SU-DHL-6 (cell line): ENCODE measurements at regions not wholly inside any gene's neighbourhood (a gene's known extent, or its start where the extent isn't known, plus 50 kb on each side); places are given as distances from the start of the nearest gene placed in this dataset.

Experiments
- H2AFZ ChIP-seq: fragments of 200-600 bp; sonication (generic); 2 replicates; pipeline ENCODE4 v1.6.1; 2014; ENCODE audit warnings: low read depth, mild to moderate bottlenecking, moderate library complexity, mixed read lengths, antibody characterized with exemption, low read length; ENCODE audit not compliant: severe bottlenecking
- H3F3A ChIP-seq: fragments of 200-600 bp; shearing (Covaris generic); 2 replicates; pipeline ENCODE4 v1.6.0; 2016; ENCODE audit warnings: antibody characterized with exemption, mild to moderate bottlenecking; ENCODE audit not compliant: insufficient read depth
- H3K27ac ChIP-seq: fragments of 200-600 bp; sonication (generic); 2 replicates; pipeline ENCODE4 v1.5.1; 2016; ENCODE audit warnings: low read depth, mild to moderate bottlenecking, low read length, moderate library complexity, mixed read lengths
- H3K27me3 ChIP-seq: fragments of 200-600 bp; sonication (generic), shearing (Covaris generic); 2 replicates; pipeline ENCODE4 v1.6.0; 2014; ENCODE audit warnings: mild to moderate bottlenecking, low read length
- H3K36me3 ChIP-seq: fragments of 200-600 bp; sonication (generic); 2 replicates; pipeline ENCODE4 v1.6.1; 2014; ENCODE audit warnings: mild to moderate bottlenecking, low read length, mixed read lengths
- H3K4me2 ChIP-seq: fragments of 300-600, 200-600 bp; shearing (Covaris generic), sonication (generic); 2 replicates; pipeline ENCODE4 v1.6.0; 2014; ENCODE audit warnings: low read length, low read depth, mild to moderate bottlenecking; ENCODE audit not compliant: poor library complexity, severe bottlenecking
- H3K4me3 ChIP-seq: fragments of 200-600 bp; sonication (generic); 2 replicates; pipeline ENCODE4 v1.5.1; 2014; ENCODE audit warnings: antibody characterized with exemption, low read length, mild to moderate bottlenecking, mixed read lengths; ENCODE audit not compliant: insufficient read depth, poor library complexity, severe bottlenecking
- H3K79me2 ChIP-seq: fragments of 200-600 bp; sonication (generic); 2 replicates; pipeline ENCODE4 v1.6.1; 2014; ENCODE audit warnings: mild to moderate bottlenecking, low read length, moderate library complexity; ENCODE audit not compliant: insufficient read depth
- H3K9ac ChIP-seq: fragments of 200-600 bp; sonication (generic); 2 replicates; pipeline ENCODE4 v1.7.0; 2014; ENCODE audit warnings: mild to moderate bottlenecking, low read length
- H3K9me2 ChIP-seq: fragments of 200-600 bp; sonication (generic); replicated peaks from 2 replicates; pipeline ENCODE4 v1.6.1; 2014; ENCODE audit warnings: low read length; ENCODE audit not compliant: insufficient read depth
- H3K9me3 ChIP-seq: fragments of 200-600 bp; sonication (generic); 2 replicates; pipeline ENCODE4 v1.6.1; 2014; ENCODE audit warnings: low read length, mixed read lengths; ENCODE audit not compliant: insufficient read depth
- H4K20me1 ChIP-seq: fragments of 200-600 bp; sonication (generic); 2 replicates; pipeline ENCODE4 v1.6.1; 2014; ENCODE audit warnings: low read depth, mild to moderate bottlenecking, antibody characterized with exemption, low read length, moderate library complexity, mixed read lengths
- EZH2phosphoT487 ChIP-seq: fragments of 200-600 bp; sonication (generic), shearing (Covaris generic); conservative IDR thresholded peaks from 2 replicates; pipeline ENCODE4 v1.6.1; 2018; ENCODE audit warnings: mild to moderate bottlenecking, antibody characterized with exemption, low read length, moderate library complexity, mixed read lengths
- TF ChIP-seq, protein P1 (sequence below): fragments of 200-600 bp; sonication (generic); IDR thresholded peaks from one replicate; pipeline ENCODE4 v1.5.1; 2017; ENCODE audit warnings: antibody characterized with exemption, mild to moderate bottlenecking, low read length, moderate library complexity; ENCODE audit not compliant: insufficient read depth, poor library complexity, severe bottlenecking

DNA sequence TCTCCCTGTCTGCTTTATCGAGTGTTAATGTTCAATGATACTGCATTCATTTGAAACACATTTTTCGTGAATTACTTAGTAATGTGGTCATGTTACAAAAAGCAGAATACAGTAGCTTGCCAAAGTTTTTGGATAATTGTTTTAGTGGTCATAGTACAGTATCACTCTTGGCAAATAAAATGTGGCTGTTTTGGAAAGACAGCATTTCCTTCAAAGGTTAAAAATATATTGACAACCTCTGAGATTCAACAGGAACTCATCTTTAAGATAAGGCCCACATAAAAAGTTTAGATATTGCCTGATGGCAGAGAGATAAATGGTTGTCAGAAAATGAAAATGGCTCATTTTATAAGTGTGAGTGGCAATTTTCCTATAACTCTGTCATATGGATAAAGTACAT is 297.7 kb upstream of the MAN1A1 start:
- Histone ChIP-seq H3K79me2 (no peaks in the 10 kb centered on the region), H3K27ac (no peak overlapping the region), H3F3A (no peaks in the 10 kb centered on the region), H3K9me2 (no peaks in the 10 kb centered on the region), H3K9ac (no peak overlapping the region), H3K36me3 (no peaks in the 10 kb centered on the region), H3K9me3 (no peaks in the 10 kb centered on the region), H3K4me3 (no peak overlapping the region), H4K20me1 (no peaks in the 10 kb centered on the region), H3K27me3 (no peaks in the 10 kb centered on the region), H3K4me2 (no peak overlapping the region), H2AFZ (no peak overlapping the region)
- TF ChIP-seq, protein P1, sequence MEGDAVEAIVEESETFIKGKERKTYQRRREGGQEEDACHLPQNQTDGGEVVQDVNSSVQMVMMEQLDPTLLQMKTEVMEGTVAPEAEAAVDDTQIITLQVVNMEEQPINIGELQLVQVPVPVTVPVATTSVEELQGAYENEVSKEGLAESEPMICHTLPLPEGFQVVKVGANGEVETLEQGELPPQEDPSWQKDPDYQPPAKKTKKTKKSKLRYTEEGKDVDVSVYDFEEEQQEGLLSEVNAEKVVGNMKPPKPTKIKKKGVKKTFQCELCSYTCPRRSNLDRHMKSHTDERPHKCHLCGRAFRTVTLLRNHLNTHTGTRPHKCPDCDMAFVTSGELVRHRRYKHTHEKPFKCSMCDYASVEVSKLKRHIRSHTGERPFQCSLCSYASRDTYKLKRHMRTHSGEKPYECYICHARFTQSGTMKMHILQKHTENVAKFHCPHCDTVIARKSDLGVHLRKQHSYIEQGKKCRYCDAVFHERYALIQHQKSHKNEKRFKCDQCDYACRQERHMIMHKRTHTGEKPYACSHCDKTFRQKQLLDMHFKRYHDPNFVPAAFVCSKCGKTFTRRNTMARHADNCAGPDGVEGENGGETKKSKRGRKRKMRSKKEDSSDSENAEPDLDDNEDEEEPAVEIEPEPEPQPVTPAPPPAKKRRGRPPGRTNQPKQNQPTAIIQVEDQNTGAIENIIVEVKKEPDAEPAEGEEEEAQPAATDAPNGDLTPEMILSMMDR, result no peak
- TF ChIP-seq EZH2phosphoT487, result no peak

DNA sequence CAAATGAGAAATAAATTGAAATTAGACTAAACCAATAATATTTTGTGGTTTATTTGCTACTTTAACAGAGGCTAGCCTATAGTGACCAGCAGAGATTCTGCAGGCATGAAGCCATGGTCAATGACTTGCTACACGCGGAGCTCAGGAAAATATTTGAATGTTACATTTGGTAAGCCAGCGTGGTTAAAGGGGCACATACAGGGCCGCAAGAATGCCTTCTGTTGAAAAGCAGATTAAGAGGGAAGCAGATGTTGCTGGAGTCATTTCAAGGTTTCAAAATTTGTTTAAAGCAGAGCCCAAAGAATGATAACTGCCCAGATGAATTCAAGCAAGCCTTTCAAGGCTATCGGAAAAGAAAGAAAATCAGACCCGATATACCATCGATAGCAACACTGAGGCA is 294.3 kb upstream of the MAN1A1 start:
- Histone ChIP-seq H3K36me3 (no peaks in the 10 kb centered on the region), H3K79me2 (no peaks in the 10 kb centered on the region), H3K4me3 (no peak overlapping the region), H3K27ac (no peak overlapping the region), H2AFZ (no peak overlapping the region), H3K9ac (no peak overlapping the region), H3K4me2 (no peak overlapping the region), H3K27me3 (no peaks in the 10 kb centered on the region), H3K9me3 (no peaks in the 10 kb centered on the region), H3K9me2 (no peaks in the 10 kb centered on the region), H4K20me1 (no peaks in the 10 kb centered on the region), H3F3A (no peaks in the 10 kb centered on the region)
- TF ChIP-seq, protein P1, result no peak
- TF ChIP-seq EZH2phosphoT487, result no peak

DNA sequence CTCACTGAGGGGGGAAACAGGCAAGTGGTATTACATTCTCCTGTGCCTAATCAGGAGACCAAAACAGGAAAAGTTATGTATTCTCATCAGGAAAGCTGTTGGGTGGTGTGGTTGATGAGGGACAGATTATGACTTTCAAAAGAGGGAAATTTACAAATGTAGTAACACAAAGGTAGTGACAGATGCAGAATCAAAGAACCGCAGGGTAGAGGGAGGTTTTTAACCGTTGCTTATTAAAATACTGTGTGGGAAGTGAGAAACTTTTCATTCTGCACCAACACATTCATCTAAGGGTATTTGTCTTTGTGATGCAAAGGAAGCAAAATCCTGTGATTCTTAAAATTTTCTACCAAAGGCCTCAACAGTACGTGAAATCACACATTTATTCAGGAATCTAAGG is 288.2 kb upstream of the MAN1A1 start:
- Histone ChIP-seq H3K4me3 (no peak overlapping the region), H3K9ac (no peak overlapping the region), H3K4me2 (no peak overlapping the region), H3K79me2 (no peaks in the 10 kb centered on the region), H3K27me3 (no peaks in the 10 kb centered on the region), H3K27ac (no peak overlapping the region), H3K9me3 (no peaks in the 10 kb centered on the region), H2AFZ (no peak overlapping the region), H3K36me3 (no peaks in the 10 kb centered on the region), H3K9me2 (no peaks in the 10 kb centered on the region), H4K20me1 (no peaks in the 10 kb centered on the region), H3F3A (no peaks in the 10 kb centered on the region)
- TF ChIP-seq, protein P1, result no peak
- TF ChIP-seq EZH2phosphoT487, result no peak
